OCI-LY7 (cell line): ENCODE measurements at regions not wholly inside any gene's neighbourhood (a gene's known extent, or its start where the extent isn't known, plus 50 kb on each side); places are given as distances from the start of the nearest gene placed in this dataset.

Experiments used
- BruUV-seq: library from RNA; stranded (reverse); fragments of 400-500 nt; replicated peaks from 2 replicates; lab custom pipeline; 2021; lab: Mats Ljungman, UMichigan
- CTCF ChIA-PET: fragments of 300-600 bp; sonication (Branson Sonifier 250); formaldehyde crosslinking; loops from one replicate; lab custom pipeline; 2022; ENCODE audit warnings: antibody characterized with exemption; ENCODE audit not compliant: unreplicated experiment; lab: Charles Lee
- POLR2A ChIA-PET: fragments of 300-600 bp; sonication (Branson Sonifier 250); formaldehyde crosslinking; loops from one replicate; lab custom pipeline; 2022; ENCODE audit warnings: antibody characterized with exemption; lab: Charles Lee
- DNase-seq: peaks from one replicate; pipeline ENCODE4 v3.0.0-alpha.2; 2015; ENCODE audit warnings: low spot score
- H2AFZ ChIP-seq: fragments of 200-600 bp; sonication (generic), shearing (Covaris generic); 2 replicates; pipeline ENCODE4 v1.6.1; 2014; ENCODE audit warnings: mild to moderate bottlenecking, antibody characterized with exemption, low read length, moderate library complexity
- H3K27ac ChIP-seq: fragments of 200-600 bp; sonication (generic); 2 replicates; pipeline ENCODE4 v1.5.1; 2014; ENCODE audit warnings: mixed run types, low read depth, mild to moderate bottlenecking, moderate library complexity, low read length, inconsistent platforms; ENCODE audit not compliant: poor library complexity, severe bottlenecking
- H3K36me3 ChIP-seq: fragments of 200-600 bp; sonication (generic); 2 replicates; pipeline ENCODE4 v1.6.1; 2014; ENCODE audit warnings: mild to moderate bottlenecking, antibody characterized with exemption, low read length, moderate library complexity, mixed read lengths; ENCODE audit not compliant: insufficient read depth
- H3K4me1 ChIP-seq: fragments of 200-600 bp; sonication (generic); 2 replicates; pipeline ENCODE4 v1.5.1; 2014; ENCODE audit warnings: mild to moderate bottlenecking, low read length; ENCODE audit not compliant: insufficient read depth, poor library complexity, severe bottlenecking
- H3K4me2 ChIP-seq: fragments of 200-600 bp; sonication (generic); 2 replicates; pipeline ENCODE4 v1.6.1; 2014; ENCODE audit warnings: mild to moderate bottlenecking, low read length
- H3K4me3 ChIP-seq: fragments of 200-600 bp; sonication (generic); 2 replicates; pipeline ENCODE4 v1.5.1; 2014; ENCODE audit warnings: mild to moderate bottlenecking, low read depth, low read length; ENCODE audit not compliant: poor library complexity, severe bottlenecking
- H3K79me2 ChIP-seq: fragments of 200-600 bp; sonication (generic); 2 replicates; pipeline ENCODE4 v1.6.1; 2016; ENCODE audit warnings: low read depth, mild to moderate bottlenecking, low read length, moderate library complexity, mixed read lengths; ENCODE audit not compliant: insufficient read depth
- H3K9me2 ChIP-seq: fragments of 200-600 bp; sonication (generic); 2 replicates; pipeline ENCODE4 v1.6.1; 2016; ENCODE audit warnings: mild to moderate bottlenecking, low read length, mixed read lengths; ENCODE audit not compliant: insufficient read depth
- H3K9me3 ChIP-seq: fragments of 200-600 bp; sonication (generic); 2 replicates; pipeline ENCODE4 v1.6.1; 2014; ENCODE audit warnings: mild to moderate bottlenecking, mixed run types, low read length, mixed read lengths
- H4K20me1 ChIP-seq: fragments of 200-600 bp; sonication (generic); 2 replicates; pipeline ENCODE4 v1.6.1; 2014; ENCODE audit warnings: mild to moderate bottlenecking, antibody characterized with exemption, low read length, moderate library complexity, mixed read lengths; ENCODE audit not compliant: insufficient read depth
- CTCF ChIP-seq: fragments of 200-600 bp; sonication (generic); conservative IDR thresholded peaks from 2 replicates; pipeline ENCODE4 v1.5.1; 2014; ENCODE audit warnings: mild to moderate bottlenecking, antibody characterized with exemption, low read length, moderate library complexity, mixed read lengths
- EZH2phosphoT487 ChIP-seq: fragments of 200-600 bp; sonication (generic); IDR thresholded peaks from 2 replicates; pipeline ENCODE4 v1.6.1; 2018; ENCODE audit warnings: low read depth, borderline replicate concordance, mild to moderate bottlenecking, mixed run types, antibody characterized with exemption, low read length, moderate library complexity, mixed read lengths
- intact Hi-C: fragments of 100-400 bp; cut with micrococcal nuclease; formaldehyde crosslinking; loops from one replicate; pipeline ENCODE4 v1.10.0; 2022; ENCODE audit not compliant: unreplicated experiment

- no peaks in the 10 kb centered on the region for H3K4me1 ChIP-seq
- H3K4me2 ChIP-seq: no peak overlapping the region
- no peaks in the 10 kb centered on the region for H3K9me3 ChIP-seq
- DNase-seq: no peak
- no peak for TF ChIP-seq CTCF
- H3K9me2 ChIP-seq: no peaks in the 10 kb centered on the region
- intact Hi-C loops: no loop called here
- H3K27ac ChIP-seq: no peak overlapping the region
- ChIA-PET CTCF (no interaction called here), POLR2A (interaction anchor here (1.0 kb wide), 1 partner anchor 28 kb away, joined by 3 read pairs; no protein-coding TSS in a partner anchor)
- H3K79me2 ChIP-seq: no peaks in the 10 kb centered on the region
- no peaks in the 10 kb centered on the region for H4K20me1 ChIP-seq
- no peak overlapping the region for H3K4me3 ChIP-seq
- BruUV-seq: no TSS peak
- H2AFZ ChIP-seq: no peak overlapping the region
- no peaks in the 10 kb centered on the region for H3K36me3 ChIP-seq
Observed at GRCh38 chrX:116290359-116290758, 119.8 kb downstream of the AGTR2 start.

- no peak for DNase-seq
- TF ChIP-seq CTCF (no peak), EZH2phosphoT487 (no peak)
- Histone ChIP-seq H3K9me3 (no peaks in the 10 kb centered on the region), H3K4me2 (no peak overlapping the region), H3K4me3 (no peak overlapping the region), H3K36me3 (no peaks in the 10 kb centered on the region), H3K4me1 (no peaks in the 10 kb centered on the region), H3K79me2 (no peaks in the 10 kb centered on the region), H3K9me2 (no peaks in the 10 kb centered on the region), H4K20me1 (no peaks in the 10 kb centered on the region), H2AFZ (no peak overlapping the region), H3K27ac (no peak overlapping the region)
- ChIA-PET POLR2A (no interaction called here), CTCF (no interaction called here)
- no TSS peak for BruUV-seq
- intact Hi-C loops: no loop called here
Observed at GRCh38 chrX:116292183-116292582, 121.6 kb downstream of the AGTR2 start.

- ChIA-PET CTCF (no interaction called here), POLR2A (interaction anchor here (0.6 kb wide), 1 partner anchor 16 kb away, joined by 4 read pairs; no protein-coding TSS in a partner anchor)
- no TSS peak for BruUV-seq
- Histone ChIP-seq H3K4me2 (no peak overlapping the region), H3K4me1 (no peaks in the 10 kb centered on the region), H3K9me3 (no peaks in the 10 kb centered on the region), H2AFZ (no peak overlapping the region), H4K20me1 (no peaks in the 10 kb centered on the region), H3K79me2 (no peaks in the 10 kb centered on the region), H3K9me2 (no peaks in the 10 kb centered on the region), H3K4me3 (no peak overlapping the region), H3K27ac (no peak overlapping the region), H3K36me3 (no peaks in the 10 kb centered on the region)
- no peak for DNase-seq
- no peak for TF ChIP-seq CTCF
- no peak for TF ChIP-seq EZH2phosphoT487
- intact Hi-C loops: no loop called here
Observed at GRCh38 chrX:116298956-116299355, 128.4 kb downstream of the AGTR2 start.
